T-helper 22 cell (primary cell): ENCODE measurements at regions not wholly inside any gene's neighbourhood (a gene's known extent, or its start where the extent isn't known, plus 50 kb on each side); places are given as distances from the start of the nearest gene placed in this dataset.
"Not testable (repeated sequence)": the region's sequence is repeated elsewhere in the genome, so short reads cannot be mapped to it uniquely, and the experiment has no call there.

Experiments used
- DNase-seq: peaks from one replicate; pipeline ENCODE4 v3.0.0-alpha.2; 2020; ENCODE audit warnings: low read depth

DNA sequence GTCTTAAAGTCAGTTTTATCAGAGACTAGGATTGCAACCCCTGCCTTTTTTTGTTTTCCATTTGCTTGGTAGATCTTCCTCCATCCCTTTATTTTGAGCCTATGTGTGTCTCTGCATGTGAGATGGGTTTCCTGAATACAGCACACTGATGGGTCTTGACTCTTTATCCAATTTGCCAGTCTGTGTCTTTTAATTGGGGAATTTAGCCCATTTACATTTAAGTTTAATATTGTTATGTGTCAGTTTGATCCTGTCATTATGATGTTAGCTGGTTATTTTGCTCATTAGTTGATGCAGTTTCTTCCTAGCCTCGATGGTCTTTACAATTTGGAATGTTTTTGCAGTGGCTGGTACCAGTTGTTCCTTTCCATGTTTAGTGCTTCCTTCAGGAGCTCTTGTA is 93.3 kb upstream of the GALNT18 start:
- DNase-seq = not testable (repeated sequence)

- no peak for DNase-seq
These were observed 88.8 kb upstream of the GALNT18 start for GRCh38 chr11:11710556-11710955.

- DNase-seq = no peak
These were observed 87.8 kb upstream of the GALNT18 start for GRCh38 chr11:11709447-11710239.

DNA sequence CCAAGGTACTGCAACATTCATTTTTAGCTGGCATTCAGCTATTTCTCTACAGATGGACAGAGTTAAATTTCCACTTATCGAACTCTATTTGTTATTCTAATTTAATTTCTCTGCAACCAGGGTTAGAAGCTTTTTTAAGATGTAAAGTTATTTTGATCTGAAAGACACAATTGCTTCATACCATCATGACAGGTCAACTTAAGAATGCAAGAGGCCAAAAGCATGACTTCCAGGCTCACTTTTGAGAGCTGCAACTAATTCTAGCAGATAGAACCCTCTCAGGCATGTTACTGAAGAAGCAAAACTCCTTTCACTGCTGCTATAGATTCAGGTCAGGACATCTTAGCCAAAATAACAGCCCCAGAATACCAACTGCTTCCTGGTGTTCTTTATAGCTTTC is 86.5 kb upstream of the GALNT18 start:
- DNase-seq = no peak

GRCh38 chr11:11706028-11706427 is 84.2 kb upstream of the GALNT18 start:
- no peak for DNase-seq

GRCh38 chr11:11703885-11704284 is 82.1 kb upstream of the GALNT18 start:
- DNase-seq = no peak

DNA sequence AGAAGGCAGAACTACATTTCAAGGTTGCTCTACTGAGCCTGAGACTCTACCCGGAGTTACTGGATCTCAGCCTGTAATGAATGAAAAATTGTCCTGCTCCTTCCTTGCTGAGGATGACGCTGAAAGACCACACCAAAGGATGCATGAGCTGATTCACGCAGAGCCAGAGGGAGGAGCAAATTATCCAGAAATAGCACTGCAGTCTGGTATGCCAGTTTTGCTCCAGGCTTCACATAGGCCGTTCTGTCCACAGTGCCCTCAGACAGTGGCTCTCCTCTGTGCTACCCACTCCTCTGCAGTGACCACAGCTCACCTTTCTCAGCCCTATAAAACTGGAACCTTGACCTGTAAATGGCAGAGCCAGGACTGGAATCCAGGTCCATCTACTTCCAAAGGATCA is 79.3 kb upstream of the GALNT18 start:
- DNase-seq = no peak

GRCh38 chr11:11697796-11698195 is 76.0 kb upstream of the GALNT18 start:
- no peak for DNase-seq

GRCh38 chr11:11691296-11692151 is 69.7 kb upstream of the GALNT18 start:
- DNase-seq = no peak

- DNase-seq = no peak
These were observed 59.7 kb upstream of the GALNT18 start for GRCh38 chr11:11681536-11681935.

DNA sequence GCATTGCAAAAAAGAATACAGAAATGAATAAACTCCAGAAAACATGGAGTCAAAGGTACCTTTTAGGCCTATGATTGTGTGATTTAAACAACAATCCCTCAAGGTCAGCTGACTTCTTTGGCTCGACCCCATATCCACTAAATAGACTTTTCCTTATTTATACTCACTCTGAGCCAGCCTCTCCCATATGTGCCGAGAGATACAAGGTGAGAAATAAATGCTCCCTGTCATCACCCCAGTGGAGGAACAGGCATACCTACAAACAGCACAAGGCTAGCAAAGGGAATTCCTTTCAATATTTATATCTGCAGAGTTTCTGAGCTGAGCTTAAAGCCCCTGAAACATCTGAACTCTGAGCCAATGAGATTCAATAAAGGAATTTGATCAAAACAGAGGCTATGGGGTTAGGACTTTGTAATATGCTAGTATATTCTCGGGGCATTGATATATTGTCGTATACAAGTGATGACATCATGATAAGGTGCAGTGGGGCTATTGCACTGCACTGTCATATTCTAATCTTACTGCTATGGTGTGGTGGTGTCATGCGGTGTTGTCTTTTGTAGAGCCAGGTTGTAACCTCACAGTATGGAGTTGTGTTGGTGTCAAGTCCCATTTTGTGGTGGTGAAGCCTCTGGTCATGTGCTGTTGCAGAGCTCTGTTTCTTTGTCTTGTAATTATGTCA is 56.0 kb upstream of the GALNT18 start:
- no peak for DNase-seq

DNA sequence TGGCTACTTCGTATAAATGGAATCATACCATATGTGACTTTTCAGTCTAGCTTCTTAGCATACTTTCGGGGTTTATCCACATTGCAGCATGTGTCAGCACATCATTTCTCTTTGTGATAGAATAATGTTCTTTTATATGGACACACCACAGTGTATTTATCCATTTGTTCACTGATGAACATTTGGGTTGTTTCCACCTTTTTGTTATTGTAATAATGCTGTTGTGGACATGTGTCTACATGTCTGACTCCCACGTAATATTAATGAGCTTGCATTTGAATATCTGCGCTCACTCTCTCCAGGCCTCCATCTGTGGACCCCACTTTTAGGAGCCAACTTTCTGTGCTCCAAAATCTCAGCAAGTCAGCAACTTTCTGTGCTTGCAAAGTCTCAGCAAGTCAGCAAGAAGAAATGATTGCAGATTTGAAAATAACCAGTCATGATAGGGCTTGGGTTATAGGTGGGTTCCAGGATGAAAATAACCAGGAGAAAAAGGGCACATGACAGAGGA is 53.9 kb upstream of the GALNT18 start:
- no peak for DNase-seq

DNA sequence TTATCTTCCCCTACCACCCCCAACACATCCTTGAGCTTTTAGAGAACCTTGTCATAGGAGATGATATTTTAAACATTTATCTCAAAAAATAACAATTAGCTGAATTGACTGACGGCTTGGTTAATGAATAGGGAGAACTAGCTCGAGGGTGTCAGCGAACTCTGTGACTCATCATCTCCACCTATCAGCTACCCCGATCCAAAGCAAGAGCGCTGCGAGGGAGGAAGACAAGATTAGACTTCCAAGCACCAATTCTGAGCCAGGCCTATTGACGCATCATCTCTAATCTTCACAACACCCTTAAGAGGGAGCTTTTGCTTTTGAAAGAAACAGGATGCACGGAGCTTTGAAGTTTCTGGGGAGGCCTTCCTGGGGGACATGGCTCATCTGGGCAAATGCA is 51.0 kb upstream of the GALNT18 start:
- no peak for DNase-seq

- no peak for DNase-seq
These were observed 50.3 kb upstream of the GALNT18 start for GRCh38 chr11:11672101-11672500.
